Keratinocyte (primary cell): ENCODE measurements at regions not wholly inside any gene's neighbourhood (a gene's known extent, or its start where the extent isn't known, plus 50 kb on each side); places are given as distances from the start of the nearest gene placed in this dataset.

ENCODE experiments used
- DNase-seq: peaks from one replicate; pipeline ENCODE4 v3.0.0-alpha.2; 2011; ENCODE audit warnings: low read depth, missing footprints, low spot score
- FAIRE-seq: peaks from 2 replicates; lab custom pipeline; 2011; peaks lifted over from hg19 to GRCh38; lab: Jason Lieb, UNC
- H2AFZ ChIP-seq: 2 replicates; pipeline ENCODE4 v1.6.0; 2012; ENCODE audit warnings: low read length, control low read depth, inconsistent platforms; ENCODE audit not compliant: control insufficient read depth
- H3K27ac ChIP-seq: 2 replicates; pipeline ENCODE4 v1.5.1; 2011; ENCODE audit warnings: low read length; ENCODE audit not compliant: control insufficient read depth, insufficient read depth
- H3K27me3 ChIP-seq: 3 replicates; pipeline ENCODE4 v1.6.0; 2011; ENCODE audit warnings: low read length; ENCODE audit not compliant: control insufficient read depth, insufficient read depth; ENCODE audit errors: extremely low read depth
- H3K36me3 ChIP-seq, 2 experiments: 2 replicates in 1 of 2; 3 replicates in 1 of 2; pipeline ENCODE4 v1.5.1; 2011; ENCODE audit warnings: low read length in 2 of 2, mild to moderate bottlenecking in 1 of 2; ENCODE audit not compliant: control insufficient read depth in 2 of 2, insufficient read depth in 2 of 2; ENCODE audit errors: extremely low read depth in 1 of 2
- H3K4me1 ChIP-seq: 3 replicates; pipeline ENCODE4 v1.5.1; 2011; ENCODE audit warnings: low read length; ENCODE audit not compliant: control insufficient read depth, insufficient read depth; ENCODE audit errors: extremely low read depth
- H3K4me2 ChIP-seq: 3 replicates; pipeline ENCODE4 v1.6.0; 2011; ENCODE audit warnings: low read depth, low read length; ENCODE audit not compliant: control insufficient read depth, insufficient read depth; ENCODE audit errors: extremely low read depth
- H3K4me3 ChIP-seq, 3 experiments: fragments of 200-600 bp in 1 of 3; sonication (generic) in 1 of 3; 2 replicates in 2 of 3; 3 replicates in 1 of 3; pipeline ENCODE4 v1.5.1; 2011 to 2016; ENCODE audit warnings: low read length in 3 of 3, mild to moderate bottlenecking in 3 of 3, control low read depth in 2 of 3, inconsistent platforms in 1 of 3, low read depth in 1 of 3, mixed read lengths in 1 of 3, mixed run types in 1 of 3, moderate library complexity in 1 of 3; ENCODE audit not compliant: control insufficient read depth in 2 of 3, insufficient read depth in 2 of 3; ENCODE audit errors: extremely low read depth in 1 of 3
- H3K79me2 ChIP-seq: 2 replicates; pipeline ENCODE4 v1.6.0; 2012; ENCODE audit warnings: low read length; ENCODE audit not compliant: control insufficient read depth, insufficient read depth
- H3K9ac ChIP-seq: 3 replicates; pipeline ENCODE4 v1.6.0; 2011; ENCODE audit warnings: low read length; ENCODE audit not compliant: control insufficient read depth, insufficient read depth; ENCODE audit errors: extremely low read depth
- H3K9me1 ChIP-seq: 3 replicates; pipeline ENCODE4 v1.6.0; 2011; ENCODE audit warnings: low read length; ENCODE audit not compliant: control insufficient read depth, insufficient read depth; ENCODE audit errors: extremely low read depth
- H3K9me3 ChIP-seq: 2 replicates; pipeline ENCODE4 v1.5.1; 2012; ENCODE audit warnings: low read depth, low read length; ENCODE audit not compliant: control insufficient read depth
- H4K20me1 ChIP-seq: 3 replicates; pipeline ENCODE4 v1.6.0; 2011; ENCODE audit warnings: low read length; ENCODE audit not compliant: control insufficient read depth, insufficient read depth; ENCODE audit errors: extremely low read depth
- CTCF ChIP-seq, 3 experiments: IDR thresholded peaks in 1 of 3; conservative IDR thresholded peaks in 1 of 3; optimal IDR thresholded peaks in 1 of 3; 2 replicates in 2 of 3; 3 replicates in 1 of 3; pipeline versions ENCODE3 to v1.5.1; 2011; ENCODE audit warnings: low read length in 3 of 3, mild to moderate bottlenecking in 3 of 3, moderate library complexity in 2 of 3, control low read depth in 1 of 3, inconsistent platforms in 1 of 3; ENCODE audit not compliant: insufficient read depth in 2 of 3; ENCODE audit errors: extremely low read depth in 1 of 3
- EZH2 ChIP-seq: IDR thresholded peaks from one replicate; pipeline ENCODE4 v1.6.1; 2012; ENCODE audit warnings: inconsistent platforms, mild to moderate bottlenecking, low read length, moderate library complexity
- dilution Hi-C: fragments of 300-500 bp; cut with MboI; formaldehyde crosslinking; loops from one replicate; pipeline ENCODE4 v1.7.0; 2020; ENCODE audit warnings: low sequenced_read_pairs; ENCODE audit not compliant: extremely low pct_ligation_motif_present

DNA sequence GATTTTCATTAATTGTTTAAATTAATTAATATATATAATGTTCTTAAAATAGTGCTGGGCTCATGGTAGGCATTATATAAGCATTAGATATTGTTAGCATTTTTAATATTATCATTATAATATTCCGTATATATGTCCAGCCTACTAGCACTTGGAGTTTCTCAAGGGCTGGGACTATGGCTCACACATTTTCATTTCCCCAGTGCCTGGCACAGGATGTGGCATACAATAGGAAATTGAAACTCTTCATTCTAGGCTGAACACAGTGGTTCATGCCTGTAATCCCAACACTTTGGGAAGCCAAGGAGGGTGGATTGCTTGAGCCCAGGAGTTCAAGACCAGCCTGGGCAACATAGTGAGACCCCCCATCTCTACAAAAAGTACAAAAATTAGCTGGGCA is 170.4 kb downstream of the RSL24D1 start:
- Histone ChIP-seq H3K9me1 (no peaks in the 10 kb centered on the region), H3K27me3 (no peaks in the 10 kb centered on the region), H3K9ac (no peak overlapping the region), H3K36me3 (no peaks in the 10 kb centered on the region), H3K4me1 (no peaks in the 10 kb centered on the region), H3K27ac (no peak overlapping the region), H2AFZ (no peak overlapping the region), H3K4me2 (no peak overlapping the region), H3K4me3 (no peak overlapping the region), H3K79me2 (no peaks in the 10 kb centered on the region), H3K9me3 (no peaks in the 10 kb centered on the region), H4K20me1 (no peaks in the 10 kb centered on the region)
- dilution Hi-C loops = no loop called here
- TF ChIP-seq EZH2 (no peak), CTCF (optimal IDR thresholded peaks at IDR 0.05 in 1 of 3, IDR thresholded peaks at IDR 0.05 in 1 of 3, conservative IDR thresholded peaks at IDR 0.05 in 1 of 3; ENCODE audit: extremely low read depth in 1 of 3, insufficient read depth in 2 of 3, low read length in 3 of 3) (no peak)
- no peak for DNase-seq
- FAIRE-seq = no peak

GRCh38 chr15:55017635-55018034 is 179.1 kb downstream of the RSL24D1 start:
- no peaks in the 10 kb centered on the region for H3K9me3 ChIP-seq
- dilution Hi-C loops = no loop called here
- no peak overlapping the region for H3K27ac ChIP-seq
- no peak for FAIRE-seq
- no peak overlapping the region for H3K4me2 ChIP-seq
- H3K79me2 ChIP-seq = no peaks in the 10 kb centered on the region
- no peaks in the 10 kb centered on the region for H3K9me1 ChIP-seq
- no peaks in the 10 kb centered on the region for H3K4me1 ChIP-seq
- DNase-seq = no peak
- H3K9ac ChIP-seq = no peak overlapping the region
- no peak overlapping the region for H2AFZ ChIP-seq
- no peaks in the 10 kb centered on the region for H3K36me3 ChIP-seq
- no peak for TF ChIP-seq EZH2
- no peak for TF ChIP-seq CTCF (optimal IDR thresholded peaks at IDR 0.05 in 1 of 3, IDR thresholded peaks at IDR 0.05 in 1 of 3, conservative IDR thresholded peaks at IDR 0.05 in 1 of 3; ENCODE audit: extremely low read depth in 1 of 3, insufficient read depth in 2 of 3, low read length in 3 of 3)
- H3K27me3 ChIP-seq = no peaks in the 10 kb centered on the region
- H4K20me1 ChIP-seq = no peaks in the 10 kb centered on the region
- no peak overlapping the region for H3K4me3 ChIP-seq
